RWPE1 (cell line): ENCODE measurements at regions not wholly inside any gene's neighbourhood (a gene's known extent, or its start where the extent isn't known, plus 50 kb on each side); places are given as distances from the start of the nearest gene placed in this dataset.

ENCODE experiments used
- CTCF ChIA-PET: fragments of 350-600 bp; sonication (Branson Sonifier 250); formaldehyde crosslinking; extraction: SDS; loops from one replicate; lab custom pipeline; 2021; lab: Yijun Ruan, JAX
- POLR2A ChIA-PET: fragments of 400-600 bp; formaldehyde crosslinking; extraction: SDS; loops from one replicate; lab custom pipeline; 2020; ENCODE audit warnings: antibody characterized with exemption; ENCODE audit not compliant: low non-redundant PET; lab: Yijun Ruan, JAX
- DNase-seq: peaks from one replicate; pipeline ENCODE4 v3.0.0; 2012; ENCODE audit warnings: low spot score
- H3K27ac ChIP-seq: fragments of 450-650 bp; 2 replicates; pipeline ENCODE4 v1.5.1; 2017
- CTCF ChIP-seq: fragments of 450-650 bp; conservative IDR thresholded peaks from 2 replicates; pipeline ENCODE4 v1.5.1; 2017; ENCODE audit warnings: low read depth, mild to moderate bottlenecking

- CTCF ChIA-PET: no interaction called here
- H3K27ac ChIP-seq: no peak overlapping the region
- POLR2A ChIA-PET: no interaction called here
- TF ChIP-seq CTCF: no peak
- DNase-seq: no peak
Measured at GRCh38 chr22:42202669-42203068, 67.8 kb downstream of the TCF20 start.

- no peak for DNase-seq
- H3K27ac ChIP-seq: no peak overlapping the region
- CTCF ChIA-PET: interaction anchor here (0.6 kb wide), 1 partner anchor 11 kb away, joined by 3 read pairs; no protein-coding TSS in a partner anchor
- POLR2A ChIA-PET: no interaction called here
- TF ChIP-seq CTCF: no peak
Measured at GRCh38 chr22:42202048-42202447, 68.4 kb downstream of the TCF20 start.

- ChIA-PET CTCF (no interaction called here), POLR2A (no interaction called here)
- H3K27ac ChIP-seq: no peak overlapping the region
- TF ChIP-seq CTCF: no peak
- DNase-seq: no peak
Measured at GRCh38 chr22:42199025-42199424, 68.4 kb upstream of the CYP2D6 start.

- ChIA-PET CTCF (interaction anchor here (0.6 to 1.1 kb wide), 2 partner anchors 54 to 206 kb away, joined by 3 to 4 read pairs; no protein-coding TSS in a partner anchor), POLR2A (no interaction called here)
- H3K27ac ChIP-seq: no peak overlapping the region
- no peak for DNase-seq
- TF ChIP-seq CTCF: no peak
Measured at GRCh38 chr22:42198226-42198625, 67.6 kb upstream of the CYP2D6 start.

GRCh38 chr22:42196454-42196853, 65.8 kb upstream of the CYP2D6 start:
- H3K27ac ChIP-seq: no peak overlapping the region
- CTCF ChIA-PET: no interaction called here
- TF ChIP-seq CTCF: no peak
- no peak for DNase-seq
- POLR2A ChIA-PET: no interaction called here

GRCh38 chr22:42194953-42195352, 64.3 kb upstream of the CYP2D6 start:
- CTCF ChIA-PET: no interaction called here
- no peak overlapping the region for H3K27ac ChIP-seq
- DNase-seq: no peak
- POLR2A ChIA-PET: no interaction called here
- no peak for TF ChIP-seq CTCF
